Type B pancreatic cell (in vitro differentiated cells): ENCODE measurements at regions not wholly inside any gene's neighbourhood (a gene's known extent, or its start where the extent isn't known, plus 50 kb on each side); places are given as distances from the start of the nearest gene placed in this dataset.

Source experiments
- DNase-seq: peaks from one replicate; pipeline ENCODE4 v3.0.0; 2021; ENCODE audit warnings: mixed read lengths; ENCODE audit not compliant: unreplicated experiment; ENCODE audit errors: extremely low spot score
- H3K27ac Mint-ChIP-seq: 2 replicates; pipeline ENCODE4 v1.8.0; 2021; ENCODE audit warnings: mild to moderate bottlenecking, mixed read lengths
- H3K27me3 Mint-ChIP-seq: 2 replicates; pipeline ENCODE4 v1.8.0; 2021; ENCODE audit warnings: mixed read lengths
- H3K36me3 Mint-ChIP-seq: 2 replicates; pipeline ENCODE4 v1.8.0; 2021; ENCODE audit warnings: mixed read lengths
- H3K4me1 Mint-ChIP-seq: one replicate; pipeline ENCODE4 v1.8.0; 2021; ENCODE audit warnings: mixed read lengths; ENCODE audit not compliant: unreplicated experiment
- H3K4me3 Mint-ChIP-seq: 2 replicates; pipeline ENCODE4 v1.8.0; 2021; ENCODE audit warnings: mild to moderate bottlenecking, mixed read lengths
- H3K9me3 Mint-ChIP-seq: 2 replicates; pipeline ENCODE4 v1.8.0; 2021; ENCODE audit warnings: mixed read lengths
- CTCF ChIP-seq: fragments of 200-600 bp; sonication (generic); conservative IDR thresholded peaks from 2 replicates; pipeline ENCODE4 v1.5.0; 2021; ENCODE audit warnings: antibody characterized with exemption, mild to moderate bottlenecking

- no peak overlapping the region for H3K27ac Mint-ChIP-seq
- no peaks in the 10 kb centered on the region for H3K27me3 Mint-ChIP-seq
- no peaks in the 10 kb centered on the region for H3K4me1 Mint-ChIP-seq
- TF ChIP-seq CTCF, result peak; percentile 52
- H3K36me3 Mint-ChIP-seq, result no peaks in the 10 kb centered on the region
- H3K9me3 Mint-ChIP-seq, result no peaks in the 10 kb centered on the region
- no peak for DNase-seq
- H3K4me3 Mint-ChIP-seq, result no peak overlapping the region
Observed at GRCh38 chr11:81420668-81421250, 1312.9 kb downstream of the FAM181B start.

GRCh38 chr11:81397316-81397715 lies 1336.3 kb downstream of the FAM181B start:
- Mint-ChIP-seq H3K36me3 (no peaks in the 10 kb centered on the region), H3K27ac (no peak overlapping the region), H3K9me3 (no peaks in the 10 kb centered on the region), H3K4me1 (no peaks in the 10 kb centered on the region), H3K27me3 (no peaks in the 10 kb centered on the region), H3K4me3 (no peak overlapping the region)
- no peak for TF ChIP-seq CTCF
- no peak for DNase-seq

- Mint-ChIP-seq H3K4me3 (no peak overlapping the region), H3K27me3 (no peaks in the 10 kb centered on the region), H3K36me3 (no peaks in the 10 kb centered on the region), H3K9me3 (no peaks in the 10 kb centered on the region), H3K27ac (no peak overlapping the region), H3K4me1 (no peaks in the 10 kb centered on the region)
- no peak for TF ChIP-seq CTCF
- DNase-seq, result no peak
Observed at GRCh38 chr11:81394311-81394710, 1339.4 kb downstream of the FAM181B start.

GRCh38 chr11:81388326-81388725 lies 1345.3 kb downstream of the FAM181B start:
- Mint-ChIP-seq H3K27ac (no peak overlapping the region), H3K27me3 (no peaks in the 10 kb centered on the region), H3K36me3 (no peaks in the 10 kb centered on the region), H3K4me1 (peaks cover 3% of the 10 kb centered on the region), H3K9me3 (no peaks in the 10 kb centered on the region), H3K4me3 (no peak overlapping the region)
- no peak for TF ChIP-seq CTCF
- no peak for DNase-seq

GRCh38 chr11:81380395-81380794 lies 1353.3 kb downstream of the FAM181B start:
- Mint-ChIP-seq H3K27ac (no peak overlapping the region), H3K9me3 (no peaks in the 10 kb centered on the region), H3K4me3 (no peak overlapping the region), H3K27me3 (no peaks in the 10 kb centered on the region), H3K36me3 (no peaks in the 10 kb centered on the region), H3K4me1 (no peaks in the 10 kb centered on the region)
- no peak for TF ChIP-seq CTCF
- no peak for DNase-seq

- no peak for TF ChIP-seq CTCF
- no peaks in the 10 kb centered on the region for H3K9me3 Mint-ChIP-seq
- no peak for DNase-seq
Observed at GRCh38 chr11:81377418-81377817, 1356.2 kb downstream of the FAM181B start.

More at GRCh38 chr11:81377418-81377817, 1356.2 kb downstream of the FAM181B start:
- Mint-ChIP-seq H3K36me3 (no peaks in the 10 kb centered on the region), H3K4me1 (no peaks in the 10 kb centered on the region), H3K4me3 (no peak overlapping the region), H3K27ac (no peak overlapping the region), H3K27me3 (no peaks in the 10 kb centered on the region)
